ENCODE measurements at regions not wholly inside any gene's neighbourhood (a gene's known extent, or its start where the extent isn't known, plus 50 kb on each side); places are given as distances from the start of the nearest gene placed in this dataset.

DNA sequence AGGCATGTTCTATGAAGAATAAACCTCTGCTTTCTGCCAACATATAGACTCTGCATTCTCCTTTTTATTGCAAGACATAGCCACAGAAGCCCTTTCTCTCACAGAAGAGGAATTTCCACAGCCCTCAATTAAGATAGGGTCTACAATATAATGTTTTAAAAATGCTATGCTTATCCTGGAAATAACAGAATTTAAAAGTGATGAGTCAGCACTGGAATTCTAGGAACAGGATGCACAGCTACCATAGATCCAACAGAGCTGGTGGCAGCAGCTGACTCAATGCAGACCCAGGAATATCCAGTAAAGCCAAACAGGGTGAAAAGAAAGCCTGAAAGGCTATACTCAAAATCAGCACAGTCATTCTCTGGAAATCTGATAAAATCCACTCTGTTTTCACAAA lies 866.9 kb downstream of the TRIB2 start:
- Histone ChIP-seq H4K5ac (ENCODE audit: insufficient read length, low read depth, low read length) (no peak overlapping the region), H4K8ac (replicated peaks; ENCODE audit: insufficient read length, low read depth, low read length) (no peak overlapping the region), H2AK5ac (ENCODE audit: insufficient read length, low read length) (no peak overlapping the region), H2BK12ac (ENCODE audit: insufficient read length, low read depth, low read length) (no peak overlapping the region), H4K91ac (ENCODE audit: insufficient read length, low read depth, low read length) (no peak overlapping the region), H3K4me2 (ENCODE audit: insufficient read depth, insufficient read length, low read length) (no peak overlapping the region), H3K79me1 (ENCODE audit: insufficient read depth, low read depth, low read length, poor library complexity, severe bottlenecking) (no peaks in the 10 kb centered on the region), H2BK5ac (ENCODE audit: insufficient read length, low read length) (no peak overlapping the region), H3K27me3 (ENCODE audit: insufficient read depth, low read length) (no peaks in the 10 kb centered on the region), H3K27ac (ENCODE audit: insufficient read length, low read depth, low read length) (no peak overlapping the region), H2BK15ac (ENCODE audit: low read depth, low read length) (no peak overlapping the region), H2BK120ac (ENCODE audit: low read depth, low read length, poor library complexity, severe bottlenecking) (no peak overlapping the region), H3K9me3 (ENCODE audit: control insufficient read depth, low read depth, low read length) (no peaks in the 10 kb centered on the region), H3K23me2 (ENCODE audit: insufficient read length, low read depth, low read length, poor library complexity, severe bottlenecking) (no peaks in the 10 kb centered on the region), H3K4ac (ENCODE audit: low read depth, low read length) (no peak overlapping the region), H2BK20ac (ENCODE audit: low read depth, low read length, poor library complexity, severe bottlenecking) (no peak overlapping the region), H3K23ac (ENCODE audit: insufficient read length, low read depth, low read length) (no peak overlapping the region), H3K14ac (ENCODE audit: insufficient read depth, low read length) (no peak overlapping the region), H3K18ac (ENCODE audit: insufficient read length, low read depth, low read length) (no peak overlapping the region), H3K56ac (ENCODE audit: insufficient read length, low read depth, low read length) (no peak overlapping the region), H3K9ac (ENCODE audit: extremely low read depth, insufficient read length, low read length) (no peak overlapping the region), H3K79me2 (ENCODE audit: insufficient read depth, low read length) (no peaks in the 10 kb centered on the region), H2AFZ (ENCODE audit: low read length) (no peak overlapping the region), H3T11ph (ENCODE audit: low read length) (no peak overlapping the region), H4K20me1 (ENCODE audit: control insufficient read depth, insufficient read depth, insufficient read length) (no peaks in the 10 kb centered on the region), H3K4me1 (ENCODE audit: insufficient read depth, low read length) (no peaks in the 10 kb centered on the region)
- Mint-ChIP-seq H3K4me1 (no peaks in the 10 kb centered on the region), H3K27ac (no peak overlapping the region), H3K36me3 (ENCODE audit: insufficient read depth in 1 of 3, low read depth in 3 of 3) (no peaks in the 10 kb centered on the region), H3K9me3 (peaks cover 0 to 2% of the 10 kb centered on the region in 2 experiments; a peak in 1 of 5 replicates), H3K4me3 (no peak overlapping the region), H3K27me3 (ENCODE audit: low read depth) (peaks cover 13% of the 10 kb centered on the region)
- no peak for DNase-seq
- TF ChIP-seq, protein P1, sequence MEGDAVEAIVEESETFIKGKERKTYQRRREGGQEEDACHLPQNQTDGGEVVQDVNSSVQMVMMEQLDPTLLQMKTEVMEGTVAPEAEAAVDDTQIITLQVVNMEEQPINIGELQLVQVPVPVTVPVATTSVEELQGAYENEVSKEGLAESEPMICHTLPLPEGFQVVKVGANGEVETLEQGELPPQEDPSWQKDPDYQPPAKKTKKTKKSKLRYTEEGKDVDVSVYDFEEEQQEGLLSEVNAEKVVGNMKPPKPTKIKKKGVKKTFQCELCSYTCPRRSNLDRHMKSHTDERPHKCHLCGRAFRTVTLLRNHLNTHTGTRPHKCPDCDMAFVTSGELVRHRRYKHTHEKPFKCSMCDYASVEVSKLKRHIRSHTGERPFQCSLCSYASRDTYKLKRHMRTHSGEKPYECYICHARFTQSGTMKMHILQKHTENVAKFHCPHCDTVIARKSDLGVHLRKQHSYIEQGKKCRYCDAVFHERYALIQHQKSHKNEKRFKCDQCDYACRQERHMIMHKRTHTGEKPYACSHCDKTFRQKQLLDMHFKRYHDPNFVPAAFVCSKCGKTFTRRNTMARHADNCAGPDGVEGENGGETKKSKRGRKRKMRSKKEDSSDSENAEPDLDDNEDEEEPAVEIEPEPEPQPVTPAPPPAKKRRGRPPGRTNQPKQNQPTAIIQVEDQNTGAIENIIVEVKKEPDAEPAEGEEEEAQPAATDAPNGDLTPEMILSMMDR (conservative IDR thresholded peaks at IDR 0.05): no peak
